ENCODE measurements at regions not wholly inside any gene's neighbourhood (a gene's known extent, or its start where the extent isn't known, plus 50 kb on each side); places are given as distances from the start of the nearest gene placed in this dataset.
"Not testable (repeated sequence)": the region's sequence is repeated elsewhere in the genome, so short reads cannot be mapped to it uniquely, and the experiment has no call there.

GRCh38 chr9:29339387-29339786 lies 1766.1 kb upstream of the C9orf72 start:
- DNase-seq (ENCODE audit: insufficient read length, low spot score) (no peak), FAIRE-seq (no peak)
- no peak for TF ChIP-seq POLR2A (IDR thresholded peaks at IDR 0.05; ENCODE audit: low read depth, low read length)

- no peak for DNase-seq (ENCODE audit: insufficient read length, low spot score)
- TF ChIP-seq POLR2A (IDR thresholded peaks at IDR 0.05; ENCODE audit: low read depth, low read length): no peak
- FAIRE-seq: no peak
These were observed 1775.7 kb upstream of the C9orf72 start for GRCh38 chr9:29348999-29349398.

- FAIRE-seq: no peak
- TF ChIP-seq POLR2A (IDR thresholded peaks at IDR 0.05; ENCODE audit: low read depth, low read length): no peak
- no peak for DNase-seq (ENCODE audit: insufficient read length, low spot score)
These were observed 1816.1 kb upstream of the C9orf72 start for GRCh38 chr9:29389421-29389820.

GRCh38 chr9:29390859-29391258 lies 1817.6 kb upstream of the C9orf72 start:
- DNase-seq (ENCODE audit: insufficient read length, low spot score): no peak
- no peak for TF ChIP-seq POLR2A (IDR thresholded peaks at IDR 0.05; ENCODE audit: low read depth, low read length)
- no peak for FAIRE-seq

- TF ChIP-seq POLR2A (IDR thresholded peaks at IDR 0.05; ENCODE audit: low read depth, low read length): no peak
- DNase-seq (ENCODE audit: insufficient read length, low spot score): no peak
- peak; percentile 60 for FAIRE-seq
These were observed 1819.8 kb upstream of the C9orf72 start for GRCh38 chr9:29393064-29393463.

GRCh38 chr9:29394855-29395254 lies 1821.6 kb upstream of the C9orf72 start:
- DNase-seq (ENCODE audit: insufficient read length, low spot score): no peak
- FAIRE-seq: no peak
- TF ChIP-seq POLR2A (IDR thresholded peaks at IDR 0.05; ENCODE audit: low read depth, low read length): no peak

GRCh38 chr9:29397148-29397547 lies 1823.9 kb upstream of the C9orf72 start:
- no peak for DNase-seq (ENCODE audit: insufficient read length, low spot score)
- no peak for FAIRE-seq

GRCh38 chr9:29416204-29416603 lies 1842.9 kb upstream of the C9orf72 start:
- FAIRE-seq (no peak), DNase-seq (ENCODE audit: insufficient read length, low spot score) (no peak)
- TF ChIP-seq POLR2A (IDR thresholded peaks at IDR 0.05; ENCODE audit: low read depth, low read length): no peak

More at GRCh38 chr9:29397148-29397547, 1823.9 kb upstream of the C9orf72 start:
- no peak for TF ChIP-seq POLR2A (IDR thresholded peaks at IDR 0.05; ENCODE audit: low read depth, low read length)

GRCh38 chr9:29422438-29422837 lies 1849.2 kb upstream of the C9orf72 start:
- DNase-seq (ENCODE audit: insufficient read length, low spot score) (no peak), FAIRE-seq (no peak)
- TF ChIP-seq POLR2A (IDR thresholded peaks at IDR 0.05; ENCODE audit: low read depth, low read length): no peak

GRCh38 chr9:29432191-29432590 lies 1858.9 kb upstream of the C9orf72 start:
- DNase-seq (ENCODE audit: insufficient read length, low spot score) (no peak), FAIRE-seq (no peak)
- no peak for TF ChIP-seq POLR2A (IDR thresholded peaks at IDR 0.05; ENCODE audit: low read depth, low read length)

- not testable (repeated sequence) for FAIRE-seq
These were observed 1859.4 kb upstream of the C9orf72 start for GRCh38 chr9:29432656-29433055.

GRCh38 chr9:29435368-29435767 lies 1862.1 kb upstream of the C9orf72 start:
- FAIRE-seq (no peak), DNase-seq (ENCODE audit: insufficient read length, low spot score) (no peak)
- TF ChIP-seq POLR2A (IDR thresholded peaks at IDR 0.05; ENCODE audit: low read depth, low read length): no peak

More at GRCh38 chr9:29432656-29433055, 1859.4 kb upstream of the C9orf72 start:
- DNase-seq (ENCODE audit: insufficient read length, low spot score): not testable (repeated sequence)

- FAIRE-seq: no peak
- DNase-seq (ENCODE audit: insufficient read length, low spot score): no peak
- no peak for TF ChIP-seq POLR2A (IDR thresholded peaks at IDR 0.05; ENCODE audit: low read depth, low read length)
These were observed 1864.2 kb upstream of the C9orf72 start for GRCh38 chr9:29437526-29437925.

GRCh38 chr9:29439961-29440360 lies 1866.7 kb upstream of the C9orf72 start:
- TF ChIP-seq POLR2A (IDR thresholded peaks at IDR 0.05; ENCODE audit: low read depth, low read length): no peak
- peak; percentile 5 for DNase-seq (ENCODE audit: insufficient read length, low spot score)
- peak; percentile 97 for FAIRE-seq

- FAIRE-seq: no peak
- no peak for DNase-seq (ENCODE audit: insufficient read length, low spot score)
- TF ChIP-seq POLR2A (IDR thresholded peaks at IDR 0.05; ENCODE audit: low read depth, low read length): no peak
These were observed 1867.2 kb upstream of the C9orf72 start for GRCh38 chr9:29440449-29440848.

GRCh38 chr9:29445751-29446150 lies 1872.5 kb upstream of the C9orf72 start:
- no peak for TF ChIP-seq POLR2A (IDR thresholded peaks at IDR 0.05; ENCODE audit: low read depth, low read length)
- DNase-seq (ENCODE audit: insufficient read length, low spot score) (no peak), FAIRE-seq (no peak)

Measured in H54 (cell line).